Activated CD8-positive, alpha-beta memory T cell treated with anti-CD3 and anti-CD28 coated beads for 4 hours (primary cell): ENCODE measurements at regions not wholly inside any gene's neighbourhood (a gene's known extent, or its start where the extent isn't known, plus 50 kb on each side); places are given as distances from the start of the nearest gene placed in this dataset.
"Not testable (repeated sequence)": the region's sequence is repeated elsewhere in the genome, so short reads cannot be mapped to it uniquely, and the experiment has no call there.

Experiments used
- DNase-seq, 2 donors: peaks; one replicate each; pipeline ENCODE4 v3.0.0-alpha.2; 2020; ENCODE audit warnings: low read depth in 2 of 2

GRCh38 chrX:67213686-67214085 lies 330.1 kb upstream of the AR start:
- DNase-seq: not testable (repeated sequence)

GRCh38 chrX:67207912-67208311 lies 335.9 kb upstream of the AR start:
- no peak for DNase-seq

- DNase-seq: no peak
These were observed 384.4 kb upstream of the AR start for GRCh38 chrX:67159437-67159836.

GRCh38 chrX:67114635-67115034 lies 429.2 kb upstream of the AR start:
- DNase-seq: no peak

DNA sequence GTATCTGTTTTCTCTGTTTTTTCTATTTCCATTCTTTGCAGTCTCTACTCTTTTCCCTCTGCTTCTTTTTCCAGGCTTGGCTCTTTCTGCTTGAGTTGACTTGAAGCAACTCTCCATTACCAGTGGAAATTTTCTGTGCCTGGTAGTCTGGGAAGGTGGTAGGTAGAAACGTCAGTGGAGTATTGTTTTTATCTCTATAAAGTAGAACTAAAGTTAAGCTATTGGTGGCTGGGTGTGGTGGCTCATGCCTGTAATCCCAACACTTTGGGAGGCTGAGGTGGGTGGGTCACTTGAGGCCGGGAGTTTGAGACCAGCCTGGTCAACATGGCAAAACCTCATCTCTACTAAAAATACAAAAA lies 438.1 kb upstream of the AR start:
- DNase-seq: no peak

DNA sequence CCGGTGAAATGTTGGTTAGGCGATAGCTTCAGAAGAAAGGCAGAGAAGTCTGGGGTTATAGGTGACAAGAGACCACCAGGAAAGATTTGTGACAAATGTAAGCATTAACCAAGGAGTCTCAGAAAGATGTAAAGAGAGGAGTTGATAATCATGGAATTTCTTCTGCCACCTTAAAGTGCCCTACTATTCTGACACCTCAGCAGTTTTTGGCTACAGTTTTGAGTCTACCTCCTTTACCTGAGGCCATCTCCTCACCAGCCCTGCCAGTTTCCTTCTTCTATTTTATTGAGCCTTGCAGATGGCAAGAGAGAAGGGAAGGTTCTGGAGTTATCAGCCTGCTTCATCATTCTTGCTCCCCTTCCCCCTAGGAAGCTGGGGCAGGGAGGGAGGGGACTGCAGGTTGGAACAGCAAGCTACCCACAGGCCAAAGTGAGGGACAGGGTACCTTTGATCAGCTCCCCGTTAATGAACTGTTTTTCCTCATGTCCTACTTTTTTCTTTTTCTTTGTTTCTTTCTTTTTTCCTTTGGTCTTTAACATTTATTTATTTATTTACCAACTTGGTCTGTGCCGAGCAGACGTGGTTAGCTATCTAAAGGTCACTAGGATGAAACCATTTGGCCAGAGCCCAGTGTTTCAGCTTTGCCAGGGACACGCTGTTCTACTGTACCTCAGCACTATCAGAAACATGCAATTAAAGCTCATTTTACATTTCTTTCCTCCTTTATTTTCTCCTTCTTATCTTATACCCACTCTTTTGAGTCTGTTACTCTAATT lies 438.7 kb upstream of the AR start:
- no peak for DNase-seq

GRCh38 chrX:67100031-67100884 lies 443.6 kb upstream of the AR start:
- DNase-seq: no peak

- no peak for DNase-seq
These were observed 449.8 kb upstream of the AR start for GRCh38 chrX:67094061-67094460.

GRCh38 chrX:67050760-67051159 lies 411.9 kb upstream of the EDA2R start:
- no peak for DNase-seq

GRCh38 chrX:67044866-67045265 lies 406.0 kb upstream of the EDA2R start:
- no peak for DNase-seq

DNA sequence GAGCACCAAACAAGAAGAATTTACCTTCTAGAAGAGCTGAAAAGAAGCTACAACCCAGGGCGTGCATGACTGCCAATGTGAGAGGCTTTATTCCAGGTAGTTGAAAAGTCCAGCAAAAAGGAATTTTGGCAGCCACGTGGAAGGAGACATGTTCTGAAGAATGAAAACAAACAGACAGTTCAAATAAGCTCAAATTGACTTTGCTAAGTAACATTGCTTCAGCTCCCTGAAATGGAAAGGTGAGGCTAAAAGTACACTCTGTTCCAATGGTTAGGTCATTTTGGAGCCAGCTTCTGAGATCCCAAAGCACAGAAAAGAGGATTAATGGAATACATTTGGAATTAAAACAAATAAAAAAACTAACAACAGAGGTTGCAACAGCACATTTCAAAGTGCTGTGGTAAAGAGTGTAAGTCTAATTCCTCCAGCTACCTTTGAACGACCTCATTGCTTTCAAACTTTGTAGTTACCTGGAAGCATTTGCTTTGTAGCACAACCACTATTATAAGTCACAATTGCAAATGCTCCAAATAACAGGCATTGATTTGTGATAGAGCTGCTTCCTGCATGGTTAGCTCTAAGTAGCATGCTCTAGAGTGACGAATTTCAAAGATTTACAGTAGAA lies 405.3 kb upstream of the EDA2R start:
- no peak for DNase-seq

DNA sequence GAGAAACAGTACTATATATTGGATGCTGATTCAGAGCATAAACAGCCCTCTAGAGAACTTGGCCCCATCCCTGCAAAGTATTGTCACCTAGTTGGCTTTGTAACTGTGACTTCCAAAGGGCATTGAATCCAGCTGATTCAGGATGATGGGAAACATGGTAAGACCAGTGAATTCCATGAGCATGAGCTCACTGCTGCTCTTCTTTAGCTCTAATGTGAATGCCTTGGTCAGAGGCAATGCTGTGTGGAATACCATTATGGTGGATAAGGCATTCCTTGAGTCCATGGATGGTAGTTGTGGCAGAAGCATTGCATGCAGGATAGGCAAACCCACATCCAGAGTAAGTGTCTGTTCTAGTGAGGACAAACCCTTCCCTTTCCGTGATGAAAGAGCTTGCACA lies 365.6 kb upstream of the EDA2R start:
- no peak for DNase-seq

GRCh38 chrX:66994729-66995128 lies 355.9 kb upstream of the EDA2R start:
- DNase-seq: no peak

DNA sequence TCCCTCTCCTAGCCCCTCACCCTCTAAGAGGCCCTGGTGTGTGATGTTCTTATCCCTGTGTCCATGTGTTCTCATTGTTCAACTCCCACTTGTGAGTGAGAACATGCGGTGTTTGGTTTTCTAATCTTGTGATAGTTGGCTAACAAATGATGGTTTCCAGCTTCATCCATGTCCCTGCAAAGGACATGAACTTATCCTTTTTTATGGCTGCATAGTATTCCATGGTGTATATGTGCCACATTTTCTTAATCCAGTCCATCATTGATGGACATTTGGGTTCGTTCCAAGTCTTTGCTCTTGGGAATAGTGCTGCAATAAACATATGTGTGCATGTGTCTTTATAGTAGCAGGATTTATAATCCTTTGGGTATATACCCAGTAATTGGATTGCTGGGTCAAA lies 353.2 kb upstream of the EDA2R start:
- DNase-seq: not testable (repeated sequence)

- DNase-seq: no peak
These were observed 349.5 kb upstream of the EDA2R start for GRCh38 chrX:66988331-66988730.

- DNase-seq: no peak
These were observed 322.8 kb upstream of the EDA2R start for GRCh38 chrX:66961665-66962064.

DNA sequence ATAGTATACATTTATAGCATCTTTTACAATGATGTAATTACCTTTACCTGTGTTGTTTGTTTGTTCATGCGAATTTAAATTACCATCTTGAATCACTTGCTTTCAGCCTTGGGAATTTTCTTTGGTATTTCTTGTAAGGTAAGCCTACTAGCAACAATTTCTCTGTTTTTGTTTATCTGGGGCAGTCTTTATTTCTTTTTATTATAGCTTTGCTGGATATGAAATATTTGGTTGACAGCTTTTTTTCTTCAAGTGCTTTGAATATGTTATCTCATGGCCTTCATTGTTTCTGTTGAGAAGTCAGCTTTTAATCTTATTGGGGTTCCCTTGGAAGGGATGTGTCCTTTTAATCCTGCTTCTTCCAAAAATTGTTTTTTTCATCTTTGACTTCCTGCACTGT lies 292.8 kb upstream of the EDA2R start:
- DNase-seq: no peak

DNA sequence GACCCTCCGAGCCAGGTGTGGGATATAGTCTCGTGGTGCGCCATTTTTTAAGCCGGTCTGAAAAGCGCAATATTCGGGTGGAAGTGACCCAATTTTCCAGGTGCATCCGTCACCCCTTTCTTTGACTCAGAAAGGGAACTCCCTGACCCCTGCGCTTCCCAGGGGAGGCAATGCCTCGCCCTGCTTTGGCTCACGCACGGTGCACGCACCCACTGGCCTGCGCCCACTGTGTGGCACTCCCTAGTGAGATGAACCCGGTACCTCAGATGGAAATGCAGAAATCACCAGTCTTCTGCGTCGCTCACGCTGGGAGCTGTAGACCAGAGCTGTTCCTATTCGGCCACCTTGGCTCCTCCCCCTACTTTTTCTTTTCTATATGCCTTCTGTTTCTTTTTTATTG lies 291.6 kb upstream of the EDA2R start:
- not testable (repeated sequence) for DNase-seq

DNA sequence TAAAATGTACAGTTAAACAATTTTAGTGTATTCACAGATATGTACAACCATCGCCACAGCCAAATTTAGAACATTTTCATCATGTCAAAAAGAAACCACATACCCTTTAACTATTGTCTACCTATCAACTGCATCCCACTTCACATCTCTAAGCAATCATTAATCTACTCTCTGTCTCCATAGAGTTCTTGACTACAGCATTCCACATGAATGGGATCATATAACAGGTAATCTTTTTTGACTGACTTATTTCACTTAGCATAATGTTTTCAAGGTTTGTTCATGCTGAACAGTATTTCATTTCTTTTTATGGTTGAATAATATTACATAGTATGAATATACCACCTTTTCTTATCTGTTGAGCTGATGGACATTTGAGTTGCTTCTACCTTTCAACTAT lies 281.4 kb upstream of the EDA2R start:
- no peak for DNase-seq

DNA sequence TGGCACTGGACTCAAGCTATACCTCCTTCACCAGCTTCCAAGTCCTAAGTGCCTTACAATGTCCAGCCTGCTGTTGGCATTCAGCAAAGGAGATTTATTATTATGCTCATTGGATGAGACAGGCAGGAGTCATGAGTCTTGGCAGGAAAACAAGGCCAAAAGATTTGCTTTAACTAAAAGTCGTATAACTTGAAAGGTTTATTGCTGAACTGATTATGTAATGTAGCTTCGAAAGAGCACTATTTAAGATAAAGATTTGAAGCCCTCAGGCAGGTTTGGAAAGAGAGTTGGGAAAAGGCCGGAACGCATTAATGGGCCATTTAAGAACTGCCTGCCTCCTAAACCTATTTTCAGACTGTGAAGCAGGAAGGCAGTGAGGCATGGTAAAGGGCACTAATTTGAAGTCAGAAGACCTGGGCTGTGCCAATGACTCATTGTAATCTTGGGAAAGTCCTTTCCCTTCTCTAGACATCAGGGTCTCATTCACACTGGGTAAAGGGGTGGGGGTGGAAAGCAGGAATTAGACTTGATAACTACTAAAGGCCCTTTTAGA lies 280.5 kb upstream of the EDA2R start:
- no peak for DNase-seq

- DNase-seq: no peak
These were observed 279.6 kb upstream of the EDA2R start for GRCh38 chrX:66918511-66918910.

- DNase-seq: no peak
These were observed 277.0 kb upstream of the EDA2R start for GRCh38 chrX:66915893-66916292.

DNA sequence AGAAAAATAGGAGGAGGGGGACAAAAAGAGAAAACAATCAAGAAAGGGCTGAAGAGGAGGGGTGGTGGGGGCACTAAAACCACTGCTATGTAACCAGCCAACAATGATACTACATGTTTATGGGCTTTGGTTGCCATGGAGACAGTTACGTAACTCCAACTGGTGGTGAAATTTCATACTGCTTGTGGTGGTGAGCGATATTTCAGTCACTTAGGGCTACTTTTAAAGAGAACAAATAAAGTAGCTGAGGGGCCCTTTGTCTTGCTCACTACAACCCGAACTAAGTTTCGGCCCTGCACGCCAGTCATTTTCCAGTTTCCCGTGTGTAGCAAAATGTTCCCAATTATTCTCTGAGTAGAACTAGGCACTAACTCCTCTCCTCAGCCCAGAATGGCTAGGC lies 275.2 kb upstream of the EDA2R start:
- DNase-seq: no peak
